ENCODE measurements at regions not wholly inside any gene's neighbourhood (a gene's known extent, or its start where the extent isn't known, plus 50 kb on each side); places are given as distances from the start of the nearest gene placed in this dataset.
"Not testable (repeated sequence)": the region's sequence is repeated elsewhere in the genome, so short reads cannot be mapped to it uniquely, and the experiment has no call there.

GRCh38 chr14:35174342-35174741 is 52.0 kb downstream of the PRORP start:
- DNase-seq (ENCODE audit: low read depth), result no peak

- no peak for DNase-seq (ENCODE audit: low read depth)
Measured at GRCh38 chr14:35180179-35180578, 57.8 kb downstream of the PRORP start.

GRCh38 chr14:35184891-35185290 is 62.5 kb downstream of the PRORP start:
- DNase-seq (ENCODE audit: low read depth), result not testable (repeated sequence)

- no peak for DNase-seq (ENCODE audit: low read depth)
Measured at GRCh38 chr14:35189422-35189821, 67.1 kb downstream of the PRORP start.

GRCh38 chr14:35193161-35193560 is 70.8 kb downstream of the PRORP start:
- no peak for DNase-seq (ENCODE audit: low read depth)

GRCh38 chr14:35194183-35194582 is 71.8 kb downstream of the PRORP start:
- not testable (repeated sequence) for DNase-seq (ENCODE audit: low read depth)

GRCh38 chr14:35196571-35196970 is 74.2 kb downstream of the PRORP start:
- no peak for DNase-seq (ENCODE audit: low read depth)

- no peak for DNase-seq (ENCODE audit: low read depth)
Measured at GRCh38 chr14:35197015-35197414, 74.7 kb downstream of the PRORP start.

- DNase-seq (ENCODE audit: low read depth), result no peak
Measured at GRCh38 chr14:35201066-35201465, 78.7 kb downstream of the PRORP start.

- DNase-seq (ENCODE audit: low read depth), result no peak
Measured at GRCh38 chr14:35202195-35202594, 79.8 kb downstream of the PRORP start.

- no peak for DNase-seq (ENCODE audit: low read depth)
Measured at GRCh38 chr14:35205737-35206136, 83.4 kb downstream of the PRORP start.

- no peak for DNase-seq (ENCODE audit: low read depth)
Measured at GRCh38 chr14:35211067-35211466, 81.1 kb upstream of the PSMA6 start.

GRCh38 chr14:35212471-35213142 is 79.6 kb upstream of the PSMA6 start:
- DNase-seq (ENCODE audit: low read depth), result no peak

- DNase-seq (ENCODE audit: low read depth), result no peak
Measured at GRCh38 chr14:35213143-35213788, 78.9 kb upstream of the PSMA6 start.

GRCh38 chr14:35213869-35214387 is 78.3 kb upstream of the PSMA6 start:
- peak; percentile 22 for DNase-seq (ENCODE audit: low read depth)

GRCh38 chr14:35214402-35214801 is 77.8 kb upstream of the PSMA6 start:
- DNase-seq (ENCODE audit: low read depth), result not testable (repeated sequence)

GRCh38 chr14:35215110-35215813 is 76.9 kb upstream of the PSMA6 start:
- peak; percentile 61 for DNase-seq (ENCODE audit: low read depth)

- DNase-seq (ENCODE audit: low read depth), result not testable (repeated sequence)
Measured at GRCh38 chr14:35218176-35218575, 74.0 kb upstream of the PSMA6 start.

GRCh38 chr14:35218963-35219362 is 73.2 kb upstream of the PSMA6 start:
- no peak for DNase-seq (ENCODE audit: low read depth)

- DNase-seq (ENCODE audit: low read depth), result no peak
Measured at GRCh38 chr14:35220027-35220676, 72.0 kb upstream of the PSMA6 start.

GRCh38 chr14:35220920-35221319 is 71.3 kb upstream of the PSMA6 start:
- no peak for DNase-seq (ENCODE audit: low read depth)

- DNase-seq (ENCODE audit: low read depth), result no peak
Measured at GRCh38 chr14:35221462-35221861, 70.7 kb upstream of the PSMA6 start.

Data from myocyte (in vitro differentiated cells).